GM08714 (cell line): ENCODE measurements at regions not wholly inside any gene's neighbourhood (a gene's known extent, or its start where the extent isn't known, plus 50 kb on each side); places are given as distances from the start of the nearest gene placed in this dataset.

Experiments used
- H3K4me3 ChIP-seq: fragments of 200-500 bp; sonication (Bioruptor generic); 2 replicates; pipeline ENCODE4 v1.5.1; 2014; ENCODE audit warnings: mild to moderate bottlenecking, low read length, inconsistent platforms
- ZNF274 ChIP-seq: IDR thresholded peaks from 2 replicates; pipeline ENCODE4 v1.6.1; 2012; ENCODE audit warnings: mild to moderate bottlenecking, low read depth, low read length

GRCh38 chr3:28940530-28940929 is 340.3 kb upstream of the RBMS3 start:
- peak overlapping the region; percentile 12; the same call in 1 of the 2 replicates for H3K4me3 ChIP-seq
- no peak for TF ChIP-seq ZNF274

GRCh38 chr3:28940994-28941393 is 339.9 kb upstream of the RBMS3 start:
- H3K4me3 ChIP-seq, result no peak overlapping the region
- TF ChIP-seq ZNF274, result no peak

GRCh38 chr3:28947061-28947460 is 333.8 kb upstream of the RBMS3 start:
- no peak overlapping the region for H3K4me3 ChIP-seq
- no peak for TF ChIP-seq ZNF274

- H3K4me3 ChIP-seq, result no peak overlapping the region
- TF ChIP-seq ZNF274, result no peak
Observed at GRCh38 chr3:28947751-28948150, 333.1 kb upstream of the RBMS3 start.

- no peak overlapping the region for H3K4me3 ChIP-seq
- no peak for TF ChIP-seq ZNF274
Observed at GRCh38 chr3:28948685-28949084, 332.2 kb upstream of the RBMS3 start.

GRCh38 chr3:28949580-28949979 is 331.3 kb upstream of the RBMS3 start:
- no peak overlapping the region for H3K4me3 ChIP-seq
- TF ChIP-seq ZNF274, result no peak

- no peak overlapping the region for H3K4me3 ChIP-seq
- TF ChIP-seq ZNF274, result no peak
Observed at GRCh38 chr3:28950614-28951013, 330.3 kb upstream of the RBMS3 start.

- H3K4me3 ChIP-seq, result no peak overlapping the region
- no peak for TF ChIP-seq ZNF274
Observed at GRCh38 chr3:28951772-28952556, 328.9 kb upstream of the RBMS3 start.

- no peak for TF ChIP-seq ZNF274
Observed at GRCh38 chr3:28958656-28959055, 322.2 kb upstream of the RBMS3 start.

GRCh38 chr3:28971156-28971555 is 309.7 kb upstream of the RBMS3 start:
- no peak overlapping the region for H3K4me3 ChIP-seq
- TF ChIP-seq ZNF274, result no peak

More at GRCh38 chr3:28958656-28959055, 322.2 kb upstream of the RBMS3 start:
- no peak overlapping the region for H3K4me3 ChIP-seq

GRCh38 chr3:28972921-28973320 is 307.9 kb upstream of the RBMS3 start:
- TF ChIP-seq ZNF274, result no peak
- H3K4me3 ChIP-seq, result no peak overlapping the region

GRCh38 chr3:28973609-28974008 is 307.3 kb upstream of the RBMS3 start:
- TF ChIP-seq ZNF274, result no peak

GRCh38 chr3:28978092-28978491 is 302.8 kb upstream of the RBMS3 start:
- H3K4me3 ChIP-seq, result no peak overlapping the region
- no peak for TF ChIP-seq ZNF274

More at GRCh38 chr3:28973609-28974008, 307.3 kb upstream of the RBMS3 start:
- no peak overlapping the region for H3K4me3 ChIP-seq

- H3K4me3 ChIP-seq, result no peak overlapping the region
- no peak for TF ChIP-seq ZNF274
Observed at GRCh38 chr3:28980131-28980530, 300.7 kb upstream of the RBMS3 start.

GRCh38 chr3:28980631-28981030 is 300.2 kb upstream of the RBMS3 start:
- no peak overlapping the region for H3K4me3 ChIP-seq
- no peak for TF ChIP-seq ZNF274

GRCh38 chr3:28982906-28983305 is 298.0 kb upstream of the RBMS3 start:
- H3K4me3 ChIP-seq, result no peak overlapping the region
- TF ChIP-seq ZNF274, result no peak
